IMR-90 (cell line): ENCODE measurements at regions not wholly inside any gene's neighbourhood (a gene's known extent, or its start where the extent isn't known, plus 50 kb on each side); places are given as distances from the start of the nearest gene placed in this dataset.

Experiments
- ATAC-seq: fragments of 200-7000 bp; cut with Tn5 transposase; 2 replicates; pipeline ENCODE4 v1.9.1; 2020; ENCODE audit warnings: low read depth, mild to moderate bottlenecking, moderate library complexity
- BruUV-seq: library from RNA; stranded (reverse); fragments of 400-500 nt; replicated peaks from 2 replicates; lab custom pipeline; 2021; lab: Mats Ljungman, UMichigan
- CTCF ChIA-PET: fragments of 300-600 bp; formaldehyde crosslinking; extraction: SDS; loops from one replicate; lab custom pipeline; 2021; ENCODE audit warnings: antibody characterized with exemption; lab: Yijun Ruan, JAX
- POLR2A ChIA-PET: fragments of 300-600 bp; sonication (Branson Sonifier 250); formaldehyde crosslinking; loops from one replicate; lab custom pipeline; 2022; ENCODE audit warnings: antibody characterized with exemption; ENCODE audit not compliant: unreplicated experiment; lab: Charles Lee
- DNase-seq: peaks from one replicate; pipeline ENCODE4 v3.0.0; 2013
- H2AFZ ChIP-seq: replicated peaks from 2 replicates; pipeline ENCODE3; 2013; ENCODE audit warnings: low read length, mild to moderate bottlenecking; ENCODE audit not compliant: poor library complexity
- H2AK5ac ChIP-seq: 2 replicates; pipeline ENCODE4 v1.6.1; 2013; ENCODE audit warnings: low read depth, low read length, inconsistent platforms
- H2AK9ac ChIP-seq: replicated peaks from 2 replicates; pipeline ENCODE3; 2013; ENCODE audit warnings: mild to moderate bottlenecking, low read depth, low read length, moderate library complexity; ENCODE audit not compliant: poor library complexity
- H2BK120ac ChIP-seq: 2 replicates; pipeline ENCODE4 v1.6.1; 2013; ENCODE audit warnings: low read depth, low read length, inconsistent platforms
- H2BK15ac ChIP-seq: 3 replicates; pipeline ENCODE4 v1.6.1; 2013; ENCODE audit warnings: low read depth, low read length, inconsistent platforms
- H2BK20ac ChIP-seq: 2 replicates; pipeline ENCODE4 v1.6.1; 2013; ENCODE audit warnings: low read depth, mild to moderate bottlenecking, inconsistent platforms, low read length, moderate library complexity
- H2BK5ac ChIP-seq: 2 replicates; pipeline ENCODE4 v1.6.1; 2013; ENCODE audit warnings: mild to moderate bottlenecking, low read depth, low read length, inconsistent platforms; ENCODE audit not compliant: poor library complexity, severe bottlenecking
- H3K14ac ChIP-seq: replicated peaks from 2 replicates; pipeline ENCODE4 v1.6.1; 2013; ENCODE audit warnings: low read depth, low read length, inconsistent platforms
- H3K18ac ChIP-seq: 2 replicates; pipeline ENCODE4 v1.6.1; 2013; ENCODE audit warnings: low read depth, low read length, control low read depth
- H3K23ac ChIP-seq: 2 replicates; pipeline ENCODE4 v1.6.1; 2013; ENCODE audit warnings: low read depth, low read length, inconsistent platforms
- H3K27ac ChIP-seq: 2 replicates; pipeline ENCODE4 v1.5.1; 2013; ENCODE audit warnings: mild to moderate bottlenecking, control low read depth, low read length; ENCODE audit not compliant: insufficient read depth
- H3K27me3 ChIP-seq: 2 replicates; pipeline ENCODE4 v1.6.1; 2013; ENCODE audit warnings: low read length; ENCODE audit not compliant: control insufficient read depth, insufficient read depth
- H3K36me3 ChIP-seq: 2 replicates; pipeline ENCODE4 v1.6.1; 2013; ENCODE audit warnings: low read length, mixed read lengths; ENCODE audit not compliant: control insufficient read depth, insufficient read depth
- H3K4ac ChIP-seq: 2 replicates; pipeline ENCODE4 v1.6.1; 2013; ENCODE audit warnings: low read depth, low read length, inconsistent platforms
- H3K4me1 ChIP-seq: 2 replicates; pipeline ENCODE4 v1.6.1; 2013; ENCODE audit warnings: low read length, mixed read lengths; ENCODE audit not compliant: control insufficient read depth, insufficient read depth
- H3K4me2 ChIP-seq: 2 replicates; pipeline ENCODE4 v1.6.1; 2013; ENCODE audit warnings: low read depth, mild to moderate bottlenecking, control low read depth, low read length, moderate library complexity
- H3K4me3 ChIP-seq: 2 replicates; pipeline ENCODE4 v1.5.1; 2013; ENCODE audit warnings: low read depth, mild to moderate bottlenecking, control low read depth, low read length, moderate library complexity; ENCODE audit not compliant: insufficient read depth
- H3K56ac ChIP-seq: 2 replicates; pipeline ENCODE4 v1.6.1; 2013; ENCODE audit warnings: low read length, inconsistent platforms; ENCODE audit not compliant: insufficient read depth; ENCODE audit errors: extremely low read depth
- H3K79me1 ChIP-seq, 2 experiments: 2 replicates each; pipeline ENCODE4 v1.6.1; 2013; ENCODE audit warnings: low read length in 2 of 2, inconsistent platforms in 1 of 2, low read depth in 1 of 2
- H3K9ac ChIP-seq: 2 replicates; pipeline ENCODE4 v1.6.1; 2013; ENCODE audit warnings: low read depth, low read length, control low read depth
- H3K9me1 ChIP-seq: 2 replicates; pipeline ENCODE4 v1.6.1; 2013; ENCODE audit warnings: low read length, inconsistent platforms; ENCODE audit not compliant: insufficient read depth
- H3K9me3 ChIP-seq: 2 replicates; pipeline ENCODE4 v1.6.1; 2013; ENCODE audit warnings: low read length; ENCODE audit not compliant: control insufficient read depth, insufficient read depth
- H4K20me1 ChIP-seq: 2 replicates; pipeline ENCODE4 v1.6.1; 2013; ENCODE audit warnings: low read length, inconsistent platforms; ENCODE audit not compliant: insufficient read depth
- H4K5ac ChIP-seq: 2 replicates; pipeline ENCODE4 v1.6.1; 2013; ENCODE audit warnings: mild to moderate bottlenecking, low read depth, low read length, control low read depth
- H4K8ac ChIP-seq, 2 experiments: 2 replicates each; pipeline ENCODE4 v1.6.1; 2013; ENCODE audit warnings: low read depth in 2 of 2, low read length in 2 of 2, control low read depth in 1 of 2, inconsistent platforms in 1 of 2
- H4K91ac ChIP-seq: 2 replicates; pipeline ENCODE4 v1.6.1; 2013; ENCODE audit warnings: low read depth, low read length, inconsistent platforms; ENCODE audit not compliant: insufficient read depth
- BHLHE40 ChIP-seq: fragments of 150-350 bp; IDR thresholded peaks from 2 replicates; pipeline ENCODE4 v1.6.1; 2016; ENCODE audit warnings: mild to moderate bottlenecking, low read depth, low read length
- CEBPB ChIP-seq: IDR thresholded peaks from 2 replicates; pipeline ENCODE4 v1.6.1; 2012; ENCODE audit warnings: low read depth, low read length, improper control_type of control experiment
- CHD1 ChIP-seq: IDR thresholded peaks from 2 replicates; pipeline ENCODE4 v1.6.1; 2012; ENCODE audit warnings: low read depth, low read length, improper control_type of control experiment
- FOS ChIP-seq: fragments of 150-350 bp; IDR thresholded peaks from 2 replicates; pipeline ENCODE4 v1.6.1; 2016; ENCODE audit warnings: low read depth, low read length
- MAFK ChIP-seq: IDR thresholded peaks from 2 replicates; pipeline ENCODE4 v1.6.1; 2012; ENCODE audit warnings: low read depth, low read length, improper control_type of control experiment
- MAZ ChIP-seq: IDR thresholded peaks from 2 replicates; pipeline ENCODE4 v1.6.1; 2012; ENCODE audit warnings: low read depth, mild to moderate bottlenecking, low read length, improper control_type of control experiment, moderate library complexity, borderline replicate concordance
- MXI1 ChIP-seq: IDR thresholded peaks from 2 replicates; pipeline ENCODE4 v1.6.1; 2012; ENCODE audit warnings: low read depth, mild to moderate bottlenecking, low read length, moderate library complexity, borderline replicate concordance
- NFE2L2 ChIP-seq: fragments of 150-350 bp; IDR thresholded peaks from 2 replicates; pipeline ENCODE4 v1.6.1; 2016; ENCODE audit warnings: low read depth, mild to moderate bottlenecking, low read length
- POLR2A ChIP-seq: IDR thresholded peaks from 2 replicates; pipeline ENCODE4 v1.6.1; 2012; ENCODE audit warnings: mild to moderate bottlenecking, low read depth, low read length
- RAD21 ChIP-seq: IDR thresholded peaks from 2 replicates; pipeline ENCODE4 v1.6.1; 2012; ENCODE audit warnings: low read length, improper control_type of control experiment
- RCOR1 ChIP-seq: IDR thresholded peaks from 2 replicates; pipeline ENCODE4 v1.6.1; 2012; ENCODE audit warnings: mild to moderate bottlenecking, low read length, improper control_type of control experiment; ENCODE audit not compliant: insufficient replicate concordance
- RFX5 ChIP-seq: IDR thresholded peaks from 2 replicates; pipeline ENCODE4 v1.8.0; 2012; ENCODE audit warnings: low read depth, mild to moderate bottlenecking, low read length, moderate library complexity
- SMC3 ChIP-seq: fragments of 150-350 bp; IDR thresholded peaks from 2 replicates; pipeline ENCODE4 v1.6.1; 2016; ENCODE audit warnings: low read depth, mild to moderate bottlenecking, antibody characterized with exemption, low read length, moderate library complexity
- whole genome bisulfite sequencing, 2 experiments: methylation state at CpG; one replicate each; pipeline versions ENCODE4 v1.1.5 to v1.1.7; 2013; ENCODE audit warnings: missing lambda C conversion rate in 2 of 2; ENCODE audit not compliant: insufficient read length in 1 of 2; ENCODE audit errors: extremely low coverage in 2 of 2; 5-methylcytosine and 5-hydroxymethylcytosine counted together
- dilution Hi-C: fragments of 300-500 bp; cut with HindIII; formaldehyde crosslinking; loops from one replicate; pipeline ENCODE4 v1.14.3; 2018; ENCODE audit warnings: low sequenced_read_pairs; ENCODE audit not compliant: unreplicated experiment
- in situ Hi-C: fragments of 300-500 bp; cut with MboI; formaldehyde crosslinking; loops from 3 replicates; pipeline ENCODE4 v1.14.3; 2019; ENCODE audit warnings: low sequenced_read_pairs, inconsistent platforms, mixed read lengths
- intact Hi-C: fragments of 100-400 bp; cut with micrococcal nuclease; formaldehyde crosslinking; loops from 2 replicates; pipeline ENCODE4 v1.10.0; 2022
- TF ChIP-seq, protein P1 (sequence below): fragments of 150-350 bp; IDR thresholded peaks from 2 replicates; pipeline ENCODE4 v1.6.1; 2016; ENCODE audit warnings: low read depth, mild to moderate bottlenecking, low read length, moderate library complexity, borderline replicate concordance
- TF ChIP-seq, protein P2 (sequence below): conservative IDR thresholded peaks from 2 replicates; pipeline ENCODE4 v1.5.1; 2012; ENCODE audit warnings: mild to moderate bottlenecking, low read depth, low read length, improper control_type of control experiment
- TF ChIP-seq, protein P3 (sequence below): fragments of 150-350 bp; IDR thresholded peaks from 2 replicates; pipeline ENCODE4 v1.6.1; 2017; ENCODE audit warnings: mild to moderate bottlenecking, antibody characterized with exemption, low read length, low read depth

DNA sequence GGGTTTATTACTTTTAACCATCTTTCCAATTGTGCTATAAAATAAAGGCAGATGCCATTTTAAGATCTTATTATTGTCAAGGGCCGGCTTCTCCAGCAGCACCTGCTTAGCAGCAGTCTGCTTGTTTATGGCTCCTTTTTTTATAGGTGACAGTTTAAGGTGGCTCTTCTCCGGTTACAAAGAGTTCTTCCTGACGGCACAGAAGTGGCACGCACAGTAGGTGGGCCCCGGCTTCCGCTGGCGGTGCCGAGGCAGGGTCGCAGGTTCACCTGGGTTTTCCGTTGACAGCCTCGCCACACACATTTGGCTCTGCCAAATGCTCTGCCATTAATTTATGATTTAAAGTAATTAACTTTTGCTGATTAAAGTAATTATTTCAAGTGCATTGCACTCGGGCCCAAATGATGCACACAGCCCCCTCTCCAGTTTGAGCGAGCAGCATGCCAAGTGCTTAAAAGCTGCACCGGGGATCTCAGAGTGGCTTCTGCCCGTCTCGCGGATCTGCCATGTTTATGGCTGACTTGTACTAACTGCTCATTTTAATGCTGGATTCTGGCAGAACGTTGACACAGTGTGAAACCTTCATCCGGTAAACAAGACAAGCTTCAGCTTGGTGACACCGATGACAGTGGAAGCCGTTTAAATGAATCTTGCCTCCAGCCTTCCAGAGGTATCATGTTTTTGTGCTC, 355.1 kb upstream of the MKI67 start:
- ChIA-PET POLR2A (no interaction called here), CTCF (no interaction called here)
- Histone ChIP-seq H3K36me3 (no peaks in the 10 kb centered on the region), H3K56ac (no peak overlapping the region), H2AFZ (no peak overlapping the region), H3K14ac (no peak overlapping the region), H3K4me3 (no peak overlapping the region), H3K27ac (no peak overlapping the region), H3K9ac (no peak overlapping the region), H3K79me1 (no peaks in the 10 kb centered on the region), H2BK120ac (no peak overlapping the region), H2BK15ac (no peak overlapping the region), H3K27me3 (no peaks in the 10 kb centered on the region), H2BK5ac (no peak overlapping the region), H3K4me1 (no peaks in the 10 kb centered on the region), H4K5ac (no peak overlapping the region), H2AK5ac (no peak overlapping the region), H3K4me2 (no peak overlapping the region), H4K91ac (no peak overlapping the region), H4K8ac (no peak overlapping the region), H2BK20ac (no peak overlapping the region), H3K9me1 (no peaks in the 10 kb centered on the region), H3K4ac (no peak overlapping the region), H3K18ac (no peak overlapping the region), H4K20me1 (no peaks in the 10 kb centered on the region), H3K23ac (no peak overlapping the region), H3K9me3 (peaks cover 54% of the 10 kb centered on the region), H2AK9ac (no peak overlapping the region)
- no TSS peak for BruUV-seq
- intact Hi-C loops = no loop called here
- DNase-seq (no peak), ATAC-seq (no peak)
- 57% methylated on average over 9 of the region's 21 CpGs; no CpG with 5 or more reads in 1 of the 2 experiments for WGBS, 2 experiments
- dilution Hi-C loops = no loop called here
- TF ChIP-seq CHD1 = no peak
- no peak for TF ChIP-seq RCOR1
- TF ChIP-seq CEBPB = no peak
- TF ChIP-seq MXI1 = no peak
- TF ChIP-seq, protein P1, sequence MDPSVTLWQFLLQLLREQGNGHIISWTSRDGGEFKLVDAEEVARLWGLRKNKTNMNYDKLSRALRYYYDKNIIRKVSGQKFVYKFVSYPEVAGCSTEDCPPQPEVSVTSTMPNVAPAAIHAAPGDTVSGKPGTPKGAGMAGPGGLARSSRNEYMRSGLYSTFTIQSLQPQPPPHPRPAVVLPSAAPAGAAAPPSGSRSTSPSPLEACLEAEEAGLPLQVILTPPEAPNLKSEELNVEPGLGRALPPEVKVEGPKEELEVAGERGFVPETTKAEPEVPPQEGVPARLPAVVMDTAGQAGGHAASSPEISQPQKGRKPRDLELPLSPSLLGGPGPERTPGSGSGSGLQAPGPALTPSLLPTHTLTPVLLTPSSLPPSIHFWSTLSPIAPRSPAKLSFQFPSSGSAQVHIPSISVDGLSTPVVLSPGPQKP = no peak
- TF ChIP-seq MAZ = no peak
- TF ChIP-seq NFE2L2 = no peak
- TF ChIP-seq, protein P2, sequence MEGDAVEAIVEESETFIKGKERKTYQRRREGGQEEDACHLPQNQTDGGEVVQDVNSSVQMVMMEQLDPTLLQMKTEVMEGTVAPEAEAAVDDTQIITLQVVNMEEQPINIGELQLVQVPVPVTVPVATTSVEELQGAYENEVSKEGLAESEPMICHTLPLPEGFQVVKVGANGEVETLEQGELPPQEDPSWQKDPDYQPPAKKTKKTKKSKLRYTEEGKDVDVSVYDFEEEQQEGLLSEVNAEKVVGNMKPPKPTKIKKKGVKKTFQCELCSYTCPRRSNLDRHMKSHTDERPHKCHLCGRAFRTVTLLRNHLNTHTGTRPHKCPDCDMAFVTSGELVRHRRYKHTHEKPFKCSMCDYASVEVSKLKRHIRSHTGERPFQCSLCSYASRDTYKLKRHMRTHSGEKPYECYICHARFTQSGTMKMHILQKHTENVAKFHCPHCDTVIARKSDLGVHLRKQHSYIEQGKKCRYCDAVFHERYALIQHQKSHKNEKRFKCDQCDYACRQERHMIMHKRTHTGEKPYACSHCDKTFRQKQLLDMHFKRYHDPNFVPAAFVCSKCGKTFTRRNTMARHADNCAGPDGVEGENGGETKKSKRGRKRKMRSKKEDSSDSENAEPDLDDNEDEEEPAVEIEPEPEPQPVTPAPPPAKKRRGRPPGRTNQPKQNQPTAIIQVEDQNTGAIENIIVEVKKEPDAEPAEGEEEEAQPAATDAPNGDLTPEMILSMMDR = no peak
- no peak for TF ChIP-seq SMC3
- TF ChIP-seq RFX5 = no peak
- TF ChIP-seq RAD21 = no peak
- no peak for TF ChIP-seq FOS
- TF ChIP-seq MAFK = no peak
- no peak for TF ChIP-seq BHLHE40
- TF ChIP-seq POLR2A = no peak
- TF ChIP-seq, protein P3, sequence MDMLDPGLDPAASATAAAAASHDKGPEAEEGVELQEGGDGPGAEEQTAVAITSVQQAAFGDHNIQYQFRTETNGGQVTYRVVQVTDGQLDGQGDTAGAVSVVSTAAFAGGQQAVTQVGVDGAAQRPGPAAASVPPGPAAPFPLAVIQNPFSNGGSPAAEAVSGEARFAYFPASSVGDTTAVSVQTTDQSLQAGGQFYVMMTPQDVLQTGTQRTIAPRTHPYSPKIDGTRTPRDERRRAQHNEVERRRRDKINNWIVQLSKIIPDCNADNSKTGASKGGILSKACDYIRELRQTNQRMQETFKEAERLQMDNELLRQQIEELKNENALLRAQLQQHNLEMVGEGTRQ = no peak
- in situ Hi-C loops = no loop called here
